Erythroblast (primary cell): ENCODE measurements at regions not wholly inside any gene's neighbourhood (a gene's known extent, or its start where the extent isn't known, plus 50 kb on each side); places are given as distances from the start of the nearest gene placed in this dataset.
"Not testable (repeated sequence)": the region's sequence is repeated elsewhere in the genome, so short reads cannot be mapped to it uniquely, and the experiment has no call there.

Source experiments
- GATA1 ChIP-seq: IDR thresholded peaks from 2 replicates; pipeline ENCODE4 v1.6.1; 2011; ENCODE audit warnings: low read depth, mild to moderate bottlenecking, control low read depth, low read length, moderate library complexity
- POLR2A ChIP-seq: IDR thresholded peaks from 2 replicates; pipeline ENCODE4 v1.6.1; 2011; ENCODE audit warnings: mild to moderate bottlenecking, low read length

- not testable (repeated sequence) for TF ChIP-seq POLR2A, GATA1
Observed at GRCh38 chr2:234693681-234694190, 196.9 kb upstream of the ARL4C start.
